ENCODE measurements at regions not wholly inside any gene's neighbourhood (a gene's known extent, or its start where the extent isn't known, plus 50 kb on each side); places are given as distances from the start of the nearest gene placed in this dataset.

DNA sequence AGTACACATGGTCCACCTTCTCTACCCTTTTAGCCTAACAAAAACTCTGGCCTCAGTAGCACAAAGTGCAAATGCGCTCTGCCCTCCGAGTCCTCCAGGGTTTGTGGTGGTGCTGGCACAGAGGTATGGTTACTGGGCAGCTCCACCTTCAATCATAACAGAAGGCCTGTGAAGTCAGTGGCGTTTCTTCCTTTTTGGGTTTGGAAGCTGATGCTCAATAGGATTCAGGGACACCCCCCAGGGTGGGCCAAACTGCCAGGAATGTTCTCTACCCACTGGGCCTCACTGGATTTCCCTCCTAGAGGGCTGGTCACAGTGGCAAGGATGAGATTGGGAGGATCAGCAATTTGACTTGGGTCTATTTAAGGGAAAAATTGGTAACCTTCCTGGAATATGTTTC, 286.1 kb upstream of the FOXQ1 start:
- H3K4me3 ChIP-seq (ENCODE audit: low read length): no peak overlapping the region
- no peak overlapping the region for H3K9ac ChIP-seq (ENCODE audit: low read depth, low read length)
- 0 out of 2 replicates have a peak, but pooled peaks cover 6% of the 10 kb centered on the region for H3K4me1 ChIP-seq (ENCODE audit: insufficient read depth, low read length)
- H3K27ac ChIP-seq (ENCODE audit: low read length): no peak overlapping the region
- no peaks in the 10 kb centered on the region for H3K9me3 ChIP-seq (ENCODE audit: insufficient read depth, low read depth, low read length)
- peaks cover 16% of the 10 kb centered on the region for H3K27me3 ChIP-seq (ENCODE audit: insufficient read depth, low read length)
- H3K36me3 ChIP-seq (ENCODE audit: insufficient read depth, low read depth, low read length): no peaks in the 10 kb centered on the region

- H3K9me3 ChIP-seq (ENCODE audit: insufficient read depth, low read depth, low read length): no peaks in the 10 kb centered on the region
- no peak overlapping the region for H3K4me3 ChIP-seq (ENCODE audit: low read length)
- H3K27me3 ChIP-seq (ENCODE audit: insufficient read depth, low read length): peaks cover 16% of the 10 kb centered on the region
- no peak overlapping the region for H3K27ac ChIP-seq (ENCODE audit: low read length)
- no peak overlapping the region for H3K9ac ChIP-seq (ENCODE audit: low read depth, low read length)
- H3K36me3 ChIP-seq (ENCODE audit: insufficient read depth, low read depth, low read length): no peaks in the 10 kb centered on the region
- 0 out of 2 replicates have a peak, but pooled peaks cover 6% of the 10 kb centered on the region for H3K4me1 ChIP-seq (ENCODE audit: insufficient read depth, low read length)
Measured at GRCh38 chr6:1024587-1024986, 287.3 kb upstream of the FOXQ1 start.

- peaks cover 16% of the 10 kb centered on the region for H3K27me3 ChIP-seq (ENCODE audit: insufficient read depth, low read length)
- H3K4me1 ChIP-seq (ENCODE audit: insufficient read depth, low read length): 0 out of 2 replicates have a peak, but pooled peaks cover 6% of the 10 kb centered on the region
- no peaks in the 10 kb centered on the region for H3K36me3 ChIP-seq (ENCODE audit: insufficient read depth, low read depth, low read length)
- no peaks in the 10 kb centered on the region for H3K9me3 ChIP-seq (ENCODE audit: insufficient read depth, low read depth, low read length)
- H3K27ac ChIP-seq (ENCODE audit: low read length): no peak overlapping the region
- H3K9ac ChIP-seq (ENCODE audit: low read depth, low read length): no peak overlapping the region
- no peak overlapping the region for H3K4me3 ChIP-seq (ENCODE audit: low read length)
Measured at GRCh38 chr6:1024161-1024560, 287.7 kb upstream of the FOXQ1 start.

DNA sequence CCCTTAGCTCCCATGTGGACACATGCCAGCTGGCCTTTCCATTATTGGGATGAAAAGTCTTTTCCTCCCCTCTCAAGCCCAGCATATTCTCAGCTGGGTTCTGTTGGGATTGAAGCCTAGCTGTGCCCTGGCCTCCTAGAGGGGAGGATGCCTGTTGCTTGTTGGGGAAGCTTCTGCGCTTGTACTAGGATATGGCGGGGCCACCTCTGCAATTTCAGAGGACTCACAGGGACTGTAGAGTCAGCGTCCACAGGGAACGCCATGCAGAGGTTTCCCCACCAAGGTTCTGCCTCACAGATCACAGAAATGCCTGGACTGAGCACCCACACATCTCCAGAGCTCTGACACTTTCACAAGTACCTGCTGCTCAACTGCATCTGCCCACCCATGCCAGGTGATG, 288.7 kb upstream of the FOXQ1 start:
- no peak overlapping the region for H3K9ac ChIP-seq (ENCODE audit: low read depth, low read length)
- peaks cover 16% of the 10 kb centered on the region for H3K27me3 ChIP-seq (ENCODE audit: insufficient read depth, low read length)
- H3K27ac ChIP-seq (ENCODE audit: low read length): no peak overlapping the region
- 0 out of 2 replicates have a peak, but pooled peaks cover 4% of the 10 kb centered on the region for H3K4me1 ChIP-seq (ENCODE audit: insufficient read depth, low read length)
- H3K9me3 ChIP-seq (ENCODE audit: insufficient read depth, low read depth, low read length): no peaks in the 10 kb centered on the region
- no peaks in the 10 kb centered on the region for H3K36me3 ChIP-seq (ENCODE audit: insufficient read depth, low read depth, low read length)
- no peak overlapping the region for H3K4me3 ChIP-seq (ENCODE audit: low read length)

- Histone ChIP-seq H3K27ac (ENCODE audit: low read length) (no peak overlapping the region), H3K4me3 (ENCODE audit: low read length) (no peak overlapping the region), H3K27me3 (ENCODE audit: insufficient read depth, low read length) (peaks cover 16% of the 10 kb centered on the region), H3K9ac (ENCODE audit: low read depth, low read length) (no peak overlapping the region), H3K4me1 (ENCODE audit: insufficient read depth, low read length) (0 out of 2 replicates have a peak, but pooled peaks cover 4% of the 10 kb centered on the region), H3K9me3 (ENCODE audit: insufficient read depth, low read depth, low read length) (no peaks in the 10 kb centered on the region), H3K36me3 (ENCODE audit: insufficient read depth, low read depth, low read length) (no peaks in the 10 kb centered on the region)
Measured at GRCh38 chr6:1022719-1023118, 289.2 kb upstream of the FOXQ1 start.

GRCh38 chr6:1020837-1021236, 291.1 kb upstream of the FOXQ1 start:
- Histone ChIP-seq H3K36me3 (ENCODE audit: insufficient read depth, low read depth, low read length) (no peaks in the 10 kb centered on the region), H3K4me3 (ENCODE audit: low read length) (no peak overlapping the region), H3K27me3 (ENCODE audit: insufficient read depth, low read length) (peaks cover 5% of the 10 kb centered on the region; the same call in 1 of the 2 replicates), H3K27ac (ENCODE audit: low read length) (no peak overlapping the region), H3K9me3 (ENCODE audit: insufficient read depth, low read depth, low read length) (no peaks in the 10 kb centered on the region), H3K9ac (ENCODE audit: low read depth, low read length) (no peak overlapping the region), H3K4me1 (ENCODE audit: insufficient read depth, low read length) (0 out of 2 replicates have a peak, but pooled peaks cover 4% of the 10 kb centered on the region)

- H3K9me3 ChIP-seq (ENCODE audit: insufficient read depth, low read depth, low read length): no peaks in the 10 kb centered on the region
- H3K27ac ChIP-seq (ENCODE audit: low read length): no peak overlapping the region
- H3K9ac ChIP-seq (ENCODE audit: low read depth, low read length): no peak overlapping the region
- H3K4me3 ChIP-seq (ENCODE audit: low read length): no peak overlapping the region
- no peaks in the 10 kb centered on the region for H3K36me3 ChIP-seq (ENCODE audit: insufficient read depth, low read depth, low read length)
- H3K27me3 ChIP-seq (ENCODE audit: insufficient read depth, low read length): peaks cover 5% of the 10 kb centered on the region; the same call in 1 of the 2 replicates
- 0 out of 2 replicates have a peak, but pooled peaks cover 4% of the 10 kb centered on the region for H3K4me1 ChIP-seq (ENCODE audit: insufficient read depth, low read length)
Measured at GRCh38 chr6:1020133-1020532, 291.8 kb upstream of the FOXQ1 start.

DNA sequence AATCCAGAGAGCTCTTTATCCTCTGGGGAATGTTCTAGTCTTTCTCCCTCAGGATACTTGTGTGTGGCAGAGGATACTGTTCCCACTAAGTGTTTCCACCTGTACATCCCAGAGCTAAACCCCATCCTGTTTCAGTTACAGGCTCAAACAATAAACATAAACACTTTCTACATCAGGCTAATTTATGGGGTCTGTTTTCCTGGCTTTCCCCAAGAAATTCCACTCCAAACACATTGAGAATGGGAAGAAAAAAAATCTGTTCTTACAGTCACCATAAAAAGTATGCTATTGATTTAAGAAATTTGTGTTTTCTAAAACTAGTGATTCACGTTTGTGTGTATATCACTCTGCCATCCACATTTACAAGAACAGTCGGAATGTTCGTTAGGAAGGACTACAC, 293.9 kb upstream of the FOXQ1 start:
- Histone ChIP-seq H3K9ac (ENCODE audit: low read depth, low read length) (no peak overlapping the region), H3K4me3 (ENCODE audit: low read length) (no peak overlapping the region), H3K27ac (ENCODE audit: low read length) (no peak overlapping the region), H3K9me3 (ENCODE audit: insufficient read depth, low read depth, low read length) (no peaks in the 10 kb centered on the region), H3K27me3 (ENCODE audit: insufficient read depth, low read length) (peaks cover under 1% of the 10 kb centered on the region; the same call in 1 of the 2 replicates), H3K36me3 (ENCODE audit: insufficient read depth, low read depth, low read length) (no peaks in the 10 kb centered on the region), H3K4me1 (ENCODE audit: insufficient read depth, low read length) (no peaks in the 10 kb centered on the region)

DNA sequence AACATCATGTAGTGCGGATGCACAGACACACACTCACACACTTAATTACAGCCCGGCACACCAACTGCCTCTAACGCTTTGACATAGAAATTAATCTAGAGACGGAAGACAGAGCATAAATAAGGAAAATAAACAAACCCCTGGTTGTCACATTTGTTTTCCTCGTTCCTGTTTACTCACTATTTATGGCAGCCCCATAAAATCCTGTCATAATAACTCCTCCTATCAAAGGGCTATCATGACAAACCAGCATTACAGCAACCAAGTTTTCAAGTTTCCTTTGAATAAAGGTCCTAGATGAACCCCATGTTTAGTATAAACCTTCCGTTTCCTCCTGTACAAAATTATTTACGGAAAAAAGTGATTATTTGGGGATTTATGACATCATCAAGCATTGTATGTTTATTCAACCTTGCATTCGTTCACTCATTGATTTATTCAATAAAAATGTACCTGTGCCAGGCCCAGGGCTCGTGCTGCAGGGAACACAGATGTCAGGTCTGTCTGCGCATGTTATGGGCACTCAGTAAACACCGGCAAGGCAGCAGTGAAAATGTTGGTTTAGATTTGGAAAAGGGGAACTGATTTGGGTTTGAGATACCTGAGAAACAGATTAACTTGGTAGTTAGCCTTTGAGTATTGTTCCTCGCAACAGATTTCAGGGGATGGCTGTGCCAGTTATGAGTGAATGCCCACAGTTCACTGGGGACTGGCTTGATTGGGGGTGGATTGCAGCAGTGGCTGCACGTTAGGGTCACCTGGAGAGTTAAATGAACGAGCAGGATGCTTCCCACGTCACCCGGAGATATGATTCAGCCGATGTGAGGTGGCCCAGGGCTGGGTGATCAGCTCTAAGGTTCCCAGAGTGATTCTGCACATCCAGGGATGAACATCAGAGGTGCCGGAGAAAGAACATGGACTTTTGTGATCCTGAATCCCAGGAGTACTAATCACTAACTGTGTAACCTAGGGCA, 295.3 kb upstream of the FOXQ1 start:
- Histone ChIP-seq H3K27me3 (ENCODE audit: insufficient read depth, low read length) (no peaks in the 10 kb centered on the region), H3K27ac (ENCODE audit: low read length) (no peak overlapping the region), H3K4me3 (ENCODE audit: low read length) (no peak overlapping the region), H3K9me3 (ENCODE audit: insufficient read depth, low read depth, low read length) (no peaks in the 10 kb centered on the region), H3K4me1 (ENCODE audit: insufficient read depth, low read length) (no peaks in the 10 kb centered on the region), H3K36me3 (ENCODE audit: insufficient read depth, low read depth, low read length) (no peaks in the 10 kb centered on the region), H3K9ac (ENCODE audit: low read depth, low read length) (no peak overlapping the region)

- Histone ChIP-seq H3K4me1 (ENCODE audit: insufficient read depth, low read length) (no peaks in the 10 kb centered on the region), H3K36me3 (ENCODE audit: insufficient read depth, low read depth, low read length) (no peaks in the 10 kb centered on the region), H3K27ac (ENCODE audit: low read length) (no peak overlapping the region), H3K9ac (ENCODE audit: low read depth, low read length) (no peak overlapping the region), H3K27me3 (ENCODE audit: insufficient read depth, low read length) (no peaks in the 10 kb centered on the region), H3K4me3 (ENCODE audit: low read length) (no peak overlapping the region), H3K9me3 (ENCODE audit: insufficient read depth, low read depth, low read length) (no peaks in the 10 kb centered on the region)
Measured at GRCh38 chr6:1015825-1016224, 296.1 kb upstream of the FOXQ1 start.

DNA sequence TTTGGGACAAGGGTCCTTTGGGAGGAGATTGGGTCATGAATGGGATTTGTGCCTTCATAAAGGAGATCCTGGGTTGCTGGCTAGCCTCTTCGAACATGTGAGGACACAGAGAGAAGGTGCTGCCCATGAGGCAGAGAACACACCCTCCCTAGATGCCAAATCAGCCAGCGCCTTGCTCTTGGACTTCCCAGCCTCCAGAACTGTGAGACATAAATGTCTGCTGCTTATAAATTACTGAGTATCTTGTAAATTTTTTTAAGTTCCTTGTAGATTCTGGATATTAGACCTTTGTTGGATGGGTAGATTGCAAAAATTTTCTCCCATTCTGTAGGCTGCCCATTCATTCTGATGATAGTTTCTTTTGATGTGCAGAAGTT, 297.5 kb upstream of the FOXQ1 start:
- H3K36me3 ChIP-seq (ENCODE audit: insufficient read depth, low read depth, low read length): no peaks in the 10 kb centered on the region
- H3K4me1 ChIP-seq (ENCODE audit: insufficient read depth, low read length): no peaks in the 10 kb centered on the region
- no peak overlapping the region for H3K9ac ChIP-seq (ENCODE audit: low read depth, low read length)
- H3K27ac ChIP-seq (ENCODE audit: low read length): no peak overlapping the region
- H3K27me3 ChIP-seq (ENCODE audit: insufficient read depth, low read length): no peaks in the 10 kb centered on the region
- H3K9me3 ChIP-seq (ENCODE audit: insufficient read depth, low read depth, low read length): no peaks in the 10 kb centered on the region
- H3K4me3 ChIP-seq (ENCODE audit: low read length): no peak overlapping the region

All from iPS-20b (cell line).